Ascending aorta (tissue), 2 donors: ENCODE measurements at regions not wholly inside any gene's neighbourhood (a gene's known extent, or its start where the extent isn't known, plus 50 kb on each side); places are given as distances from the start of the nearest gene placed in this dataset.

Experiments used
- DNase-seq, 2 donors: peaks; one replicate each; pipeline ENCODE4 v3.0.0-alpha.2; 2019; ENCODE audit warnings: low spot score in 2 of 2
- H3K27ac ChIP-seq, 2 donors: fragments of 200-600 bp; sonication (generic); one replicate each; pipeline ENCODE4 v1.5.1; 2016 to 2017; ENCODE audit warnings: mild to moderate bottlenecking in 1 of 2
- H3K27me3 ChIP-seq: fragments of 200-600 bp; sonication (generic); one replicate; pipeline ENCODE4 v1.5.1; 2017
- H3K36me3 ChIP-seq, 2 donors: fragments of 200-600 bp; sonication (generic); one replicate each; pipeline ENCODE4 v1.5.1; 2016
- H3K4me1 ChIP-seq, 2 donors: fragments of 200-600 bp; sonication (generic); one replicate each; pipeline ENCODE4 v1.5.1; 2016 to 2017; ENCODE audit warnings: mild to moderate bottlenecking in 1 of 2
- H3K4me3 ChIP-seq, 2 donors: fragments of 200-600 bp; sonication (generic); one replicate each; pipeline ENCODE4 v1.5.1; 2016 to 2017; ENCODE audit warnings: mild to moderate bottlenecking in 1 of 2
- H3K9me3 ChIP-seq, 2 donors: fragments of 200-600 bp; sonication (generic); one replicate each; pipeline ENCODE4 v1.5.1; 2016
- CTCF ChIP-seq, 3 experiments: fragments of 200-600 bp in 2 of 3; fragments of 450-650 bp in 1 of 3; sonication (generic) in 2 of 3; IDR thresholded peaks; one replicate each; pipeline ENCODE4 v1.5.1; 2016 to 2019; ENCODE audit warnings: antibody characterized with exemption in 3 of 3, mild to moderate bottlenecking in 1 of 3, moderate library complexity in 1 of 3
- intact Hi-C: fragments of 100-400 bp; cut with DNase I; formaldehyde crosslinking; loops from one replicate; pipeline ENCODE4 v1.15.1; 2023

GRCh38 chr13:97843189-97843588 is 110.3 kb upstream of the IPO5 start:
- Histone ChIP-seq H3K4me3 (no peak overlapping the region), H3K9me3 (no peaks in the 10 kb centered on the region), H3K27ac (no peak overlapping the region), H3K36me3 (no peaks in the 10 kb centered on the region), H3K27me3 (no peaks in the 10 kb centered on the region), H3K4me1 (no peaks in the 10 kb centered on the region)
- DNase-seq, result no peak
- intact Hi-C loops, result no loop called here
- no peak for TF ChIP-seq CTCF (IDR thresholded peaks at IDR 0.05)

- Histone ChIP-seq H3K4me3 (no peak overlapping the region), H3K4me1 (no peaks in the 10 kb centered on the region), H3K9me3 (no peaks in the 10 kb centered on the region), H3K36me3 (no peaks in the 10 kb centered on the region), H3K27ac (no peak overlapping the region), H3K27me3 (no peaks in the 10 kb centered on the region)
- intact Hi-C loops, result no loop called here
- no peak for DNase-seq
- TF ChIP-seq CTCF (IDR thresholded peaks at IDR 0.05), result no peak
These were observed 109.3 kb upstream of the IPO5 start for GRCh38 chr13:97844151-97844550.

GRCh38 chr13:97848886-97849285 is 104.6 kb upstream of the IPO5 start:
- intact Hi-C loops, result no loop called here
- no peak for TF ChIP-seq CTCF (IDR thresholded peaks at IDR 0.05)
- Histone ChIP-seq H3K36me3 (no peaks in the 10 kb centered on the region), H3K27ac (no peak overlapping the region), H3K27me3 (no peaks in the 10 kb centered on the region), H3K4me3 (no peak overlapping the region), H3K4me1 (no peaks in the 10 kb centered on the region), H3K9me3 (no peaks in the 10 kb centered on the region)
- DNase-seq, result no peak

- Histone ChIP-seq H3K27me3 (no peaks in the 10 kb centered on the region), H3K9me3 (no peaks in the 10 kb centered on the region), H3K36me3 (no peaks in the 10 kb centered on the region), H3K4me1 (no peaks in the 10 kb centered on the region), H3K4me3 (no peak overlapping the region), H3K27ac (no peak overlapping the region)
- no peak for TF ChIP-seq CTCF (IDR thresholded peaks at IDR 0.05)
- no peak for DNase-seq
- intact Hi-C loops, result no loop called here
These were observed 104.2 kb upstream of the IPO5 start for GRCh38 chr13:97849305-97849704.

- H3K27ac ChIP-seq, result no peak overlapping the region
- H3K27me3 ChIP-seq, result no peaks in the 10 kb centered on the region
- DNase-seq, result no peak
- intact Hi-C loops, result loop anchor here (10.0 kb wide), 1 partner anchor 824 kb away; no protein-coding TSS in a partner anchor
- no peak for TF ChIP-seq CTCF (IDR thresholded peaks at IDR 0.05)
- peaks cover 0 to 2% of the 10 kb centered on the region in 2 donors for H3K4me1 ChIP-seq
- H3K4me3 ChIP-seq, result no peak overlapping the region
- no peaks in the 10 kb centered on the region for H3K36me3 ChIP-seq
- no peaks in the 10 kb centered on the region for H3K9me3 ChIP-seq
These were observed 102.2 kb upstream of the IPO5 start for GRCh38 chr13:97851269-97851668.
